Fibroblast of lung (primary cell): ENCODE measurements at regions not wholly inside any gene's neighbourhood (a gene's known extent, or its start where the extent isn't known, plus 50 kb on each side); places are given as distances from the start of the nearest gene placed in this dataset.
"Not testable (repeated sequence)": the region's sequence is repeated elsewhere in the genome, so short reads cannot be mapped to it uniquely, and the experiment has no call there.

Experiments
- CTCF ChIP-seq, 2 donors: IDR thresholded peaks in 1 of 2; conservative IDR thresholded peaks in 1 of 2; 1 replicate in 1 of 2; 2 replicates in 1 of 2; pipeline ENCODE4 v1.5.1; 2011 to 2012; ENCODE audit warnings: low read length in 2 of 2, control low read depth in 1 of 2, inconsistent platforms in 1 of 2, low read depth in 1 of 2, mild to moderate bottlenecking in 1 of 2
- EZH2 ChIP-seq: IDR thresholded peaks from 2 replicates; pipeline ENCODE4 v1.5.1; 2012; ENCODE audit warnings: low read length, control low read depth, mild to moderate bottlenecking; ENCODE audit errors: missing control alignments

- TF ChIP-seq CTCF (conservative IDR thresholded peaks at IDR 0.05 in 1 of 2, IDR thresholded peaks at IDR 0.05 in 1 of 2; ENCODE audit: low read depth in 1 of 2, low read length in 2 of 2); EZH2: not testable (repeated sequence)
These were observed 53.9 kb upstream of the KCTD7 start for GRCh38 chr7:66574768-66575167.
